ENCODE measurements at regions not wholly inside any gene's neighbourhood (a gene's known extent, or its start where the extent isn't known, plus 50 kb on each side); places are given as distances from the start of the nearest gene placed in this dataset.

DNA sequence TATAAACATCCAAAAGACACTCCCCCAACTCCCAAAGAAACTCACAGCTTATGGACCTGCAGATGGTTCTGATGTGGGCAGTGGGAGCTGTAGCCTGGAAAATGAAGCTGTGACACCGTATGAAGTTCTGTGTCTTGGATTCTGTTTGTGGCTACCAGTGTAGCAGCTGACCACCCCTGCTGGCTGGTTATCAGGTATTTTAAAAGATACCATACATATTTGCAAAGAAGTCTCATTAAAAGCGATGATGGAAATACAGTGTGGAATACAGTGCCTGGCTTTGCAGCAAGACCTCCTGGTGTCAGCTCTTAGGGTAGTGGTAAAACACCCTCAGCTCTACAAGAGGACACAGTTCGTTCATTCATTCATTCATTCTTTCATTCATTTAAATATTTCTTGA, 194.3 kb upstream of the PRKCQ start:
- no peak for DNase-seq (ENCODE audit: low read depth in 3 of 3)

DNA sequence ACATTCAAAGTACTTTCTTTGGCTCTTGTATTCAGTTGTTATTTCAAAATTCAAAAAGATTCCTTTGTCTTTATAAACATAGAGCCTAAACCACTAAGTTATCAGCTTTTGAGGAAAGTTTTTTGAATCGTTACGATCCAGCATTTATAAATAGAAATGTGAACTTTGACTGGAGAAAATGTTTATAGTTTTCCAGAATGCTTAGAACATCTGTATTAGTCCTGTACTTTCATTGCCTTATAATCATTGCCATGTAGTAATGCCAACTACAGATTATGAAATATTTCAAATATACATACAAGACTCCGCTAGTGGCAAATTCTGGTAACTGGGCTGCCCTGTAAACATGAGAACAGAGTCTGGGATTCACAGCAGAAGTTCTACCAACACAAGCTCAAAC, 191.3 kb upstream of the PRKCQ start:
- no peak for DNase-seq (ENCODE audit: low read depth in 3 of 3)

DNA sequence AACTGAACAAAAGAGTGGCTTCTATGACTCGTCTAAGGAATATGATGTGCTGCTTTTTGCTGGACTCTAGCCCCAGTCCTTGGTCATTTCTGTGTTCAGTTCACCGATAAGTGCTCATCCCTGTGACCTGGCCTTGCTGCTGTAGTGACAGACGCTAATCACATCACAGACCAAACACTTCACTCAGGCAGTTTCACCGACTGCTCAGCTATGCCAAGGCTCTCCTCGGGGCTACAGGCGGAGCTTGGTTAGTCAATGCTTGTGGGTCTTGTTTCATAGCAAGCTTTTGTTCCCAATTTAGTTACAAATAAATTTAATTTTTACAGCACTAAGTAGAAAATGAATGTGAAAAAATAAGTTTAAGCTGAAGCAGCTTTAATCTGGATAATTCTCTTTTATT, 190.8 kb upstream of the PRKCQ start:
- DNase-seq (ENCODE audit: low read depth in 3 of 3), result no peak

DNA sequence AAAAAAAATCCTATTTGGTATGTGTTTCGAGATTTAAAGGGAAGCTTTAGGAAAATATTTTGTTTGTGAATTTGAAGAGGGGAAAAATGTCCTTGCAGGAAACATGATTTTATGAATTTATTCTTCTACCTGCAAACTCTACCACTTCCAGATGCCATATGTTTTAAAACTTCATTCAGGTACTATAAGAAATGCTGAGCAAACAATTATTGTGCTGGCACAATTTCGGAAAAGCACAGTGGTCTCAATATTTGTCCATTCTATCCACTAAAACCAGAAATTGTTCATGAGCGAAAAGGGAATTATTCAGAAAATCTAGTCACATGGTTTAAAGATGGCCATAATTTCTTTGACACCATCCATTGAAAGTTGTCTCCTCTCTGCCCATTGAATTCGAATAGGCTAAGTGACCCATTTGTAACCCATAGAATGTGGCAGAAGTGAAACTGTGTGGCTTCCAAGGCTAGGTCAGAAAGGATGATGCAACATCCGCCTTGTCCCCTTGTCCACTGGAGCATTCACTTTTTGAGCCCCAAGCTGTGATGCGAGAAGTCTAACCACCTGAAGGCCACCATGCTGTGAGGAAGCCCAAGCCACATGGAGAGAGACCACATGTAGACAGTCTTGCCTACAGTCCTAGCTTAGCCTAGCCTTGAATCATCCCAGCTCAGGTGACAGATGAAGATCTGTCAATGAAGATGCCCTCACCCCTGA, 189.8 kb upstream of the PRKCQ start:
- no peak for DNase-seq (ENCODE audit: low read depth in 3 of 3)

DNA sequence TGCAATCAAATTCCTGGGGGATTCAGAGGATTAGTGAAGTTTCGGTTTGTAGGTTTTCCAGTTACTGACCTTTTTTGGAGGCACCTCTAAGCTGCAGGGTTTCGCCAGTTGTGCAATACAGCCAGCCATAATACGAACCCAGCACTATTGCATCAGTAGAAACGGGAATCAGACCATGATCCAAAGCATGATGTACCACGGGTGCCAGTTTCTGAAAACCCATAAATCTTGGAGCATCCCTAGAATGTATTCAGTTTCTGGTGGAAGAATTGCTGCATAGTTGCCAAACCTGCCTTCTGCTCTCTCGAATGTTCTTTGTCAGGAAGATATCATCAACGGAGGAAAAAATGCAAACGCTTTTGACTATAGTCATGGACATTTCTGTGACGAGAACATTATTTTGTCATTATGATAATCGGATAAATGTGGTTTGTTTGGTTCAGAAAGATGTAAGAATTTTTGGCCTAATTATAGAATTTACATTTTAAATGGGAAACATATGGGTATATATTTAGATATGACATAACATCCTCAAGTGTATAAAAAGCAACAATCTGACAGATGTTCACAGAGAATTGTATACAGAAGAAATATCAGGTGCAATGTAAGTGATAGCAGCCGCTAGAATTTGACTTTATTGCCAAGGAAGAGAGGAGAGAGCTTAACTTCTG, 186.2 kb upstream of the PRKCQ start:
- no peak for DNase-seq (ENCODE audit: low read depth in 3 of 3)

DNA sequence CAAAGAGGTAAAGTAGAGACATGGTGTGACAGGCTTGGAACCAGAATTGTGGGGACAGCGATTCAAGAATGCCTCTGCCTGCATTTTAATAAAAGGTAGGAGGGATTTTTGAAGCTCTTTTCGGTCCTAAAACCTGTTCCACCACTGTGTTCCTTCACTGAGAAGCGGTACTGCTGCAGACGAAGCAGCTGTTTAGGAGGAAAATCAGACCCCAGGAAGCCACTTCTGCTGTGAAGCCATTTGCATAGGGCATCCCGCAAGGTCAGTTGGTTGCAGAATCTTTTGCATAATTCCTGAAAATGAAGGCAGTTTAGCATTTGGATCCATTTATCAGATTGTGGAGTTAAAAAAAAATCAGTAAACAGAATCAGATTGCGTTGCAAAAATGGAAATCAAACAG, 183.3 kb upstream of the PRKCQ start:
- DNase-seq (ENCODE audit: low read depth in 3 of 3), result no peak

DNA sequence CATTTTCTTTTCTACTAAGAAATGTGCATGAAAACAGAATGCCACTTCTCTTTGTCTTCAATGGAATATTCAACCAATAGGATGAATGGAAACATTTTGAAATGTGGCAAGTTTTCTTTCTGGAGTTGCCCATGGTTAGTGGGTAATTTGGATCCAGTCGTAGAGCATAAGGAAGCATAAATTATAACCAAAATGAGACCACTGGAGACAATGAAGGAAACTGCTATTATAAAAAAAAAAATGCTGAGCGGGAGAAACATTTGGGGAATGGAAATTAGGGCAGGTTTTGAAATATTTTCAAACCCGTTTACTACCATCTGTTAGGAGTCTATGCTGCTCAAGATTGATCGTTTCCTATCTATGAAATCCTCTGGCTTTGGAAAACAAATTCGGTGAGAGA, 182.9 kb upstream of the PRKCQ start:
- no peak for DNase-seq (ENCODE audit: low read depth in 3 of 3)

DNA sequence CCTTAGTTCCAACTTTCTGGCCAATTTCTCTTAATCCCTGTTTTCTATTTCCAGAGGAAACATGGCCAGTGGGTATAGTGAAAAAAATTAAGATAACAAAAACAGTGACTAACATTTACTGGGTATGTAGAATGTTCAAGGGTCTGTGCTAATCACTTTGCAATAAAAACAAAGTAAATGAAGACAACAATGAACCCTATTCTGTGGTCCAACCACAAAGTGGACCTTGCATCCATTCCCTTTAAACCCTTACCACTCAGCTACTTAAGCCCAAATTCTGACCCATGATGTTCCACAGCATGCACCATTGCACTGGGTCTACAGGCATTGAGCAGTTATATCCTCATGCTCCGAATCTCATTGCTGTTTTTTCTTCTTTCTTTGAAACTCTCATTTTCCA, 179.9 kb upstream of the PRKCQ start:
- DNase-seq (ENCODE audit: low read depth in 3 of 3), result no peak

DNA sequence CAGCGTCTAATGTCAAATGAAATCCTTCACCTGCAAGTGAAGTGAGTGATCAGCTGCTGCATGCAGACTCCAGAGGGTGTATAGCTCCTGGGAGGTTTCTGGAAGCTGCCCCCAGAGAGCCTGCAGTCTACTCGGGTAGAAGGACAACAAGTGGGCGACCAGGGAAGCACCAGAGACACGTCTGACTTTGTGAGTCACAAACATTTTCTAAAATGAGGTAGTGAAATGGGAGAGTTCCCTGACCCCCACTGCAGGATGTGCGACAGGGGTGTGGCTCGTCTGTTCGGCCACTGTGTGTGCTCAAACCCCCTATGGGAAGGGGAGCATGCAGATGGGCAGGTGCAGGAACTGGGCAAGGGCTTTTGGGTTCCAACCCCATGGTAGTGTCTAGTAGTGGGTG, 177.1 kb upstream of the PRKCQ start:
- no peak for DNase-seq (ENCODE audit: low read depth in 3 of 3)

DNA sequence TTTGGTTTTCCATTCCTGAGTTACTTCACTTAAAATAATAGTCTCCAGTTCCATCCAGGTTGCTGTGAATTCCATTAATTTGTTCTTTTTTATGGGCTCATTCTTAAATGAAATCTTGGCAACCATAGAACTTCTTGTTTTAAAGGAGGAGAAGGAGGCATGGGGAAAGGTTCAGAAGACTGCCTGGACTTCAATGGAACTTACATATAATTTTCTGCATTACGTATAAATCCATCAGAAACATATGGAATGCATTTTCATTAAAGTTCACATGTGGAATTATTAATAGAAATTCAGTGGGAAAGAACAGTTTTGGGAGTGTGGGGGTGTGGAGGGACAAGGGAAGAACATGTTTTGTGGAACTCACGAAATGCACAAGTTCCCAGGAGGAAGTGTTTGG, 176.6 kb upstream of the PRKCQ start:
- DNase-seq (ENCODE audit: low read depth in 3 of 3), result no peak

DNA sequence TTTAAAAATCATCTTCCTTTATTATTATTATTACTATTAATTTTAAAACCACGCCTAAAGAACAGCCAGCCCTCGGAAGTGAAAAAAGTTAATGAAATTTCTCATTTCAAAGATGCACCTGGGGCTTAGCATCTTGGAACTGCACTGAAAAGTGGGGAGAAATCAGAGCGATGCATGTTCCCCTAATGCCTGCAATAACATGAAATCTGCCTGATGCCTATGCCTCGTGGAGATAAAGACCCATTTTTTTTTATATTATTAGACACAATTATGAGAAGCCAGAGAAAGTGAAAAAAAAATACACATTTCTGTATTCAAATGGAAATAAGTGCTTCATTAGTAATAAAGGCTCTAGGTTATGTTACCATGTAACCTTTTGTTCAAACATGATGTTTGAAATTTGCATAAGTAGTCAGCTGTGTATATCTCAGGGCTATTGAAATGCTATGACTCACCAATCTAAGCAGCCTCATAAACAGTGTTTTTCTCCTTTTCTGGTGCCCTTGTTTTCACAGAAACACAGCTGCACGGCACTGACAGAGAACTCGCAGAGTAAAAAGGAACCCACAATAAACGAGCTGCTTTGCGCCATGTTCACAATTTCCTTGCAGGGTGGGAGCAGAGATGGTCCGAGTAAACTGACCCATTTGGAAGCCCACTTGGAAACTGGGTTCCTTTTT, 175.8 kb upstream of the PRKCQ start:
- no peak for DNase-seq (ENCODE audit: low read depth in 3 of 3)

DNA sequence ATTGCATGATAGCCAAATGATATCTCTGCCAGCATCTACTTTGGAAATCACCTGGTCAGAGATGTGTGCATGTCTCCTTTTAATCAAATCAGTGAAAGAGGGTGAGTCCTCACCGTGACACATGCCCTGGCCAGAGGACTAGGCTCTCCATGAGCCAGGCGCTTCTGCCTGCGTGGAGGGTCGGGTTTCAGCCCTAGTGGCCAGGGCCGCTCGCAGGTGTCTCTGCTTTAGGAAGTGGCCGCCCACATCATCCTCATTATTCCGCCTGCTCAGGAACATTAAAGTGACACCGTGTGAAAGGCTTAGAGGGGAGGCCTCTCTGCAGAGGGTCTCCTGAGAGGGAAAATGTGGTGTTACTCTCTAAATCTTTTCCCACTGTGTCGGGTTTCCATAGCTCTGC, 173.6 kb upstream of the PRKCQ start:
- DNase-seq (ENCODE audit: low read depth in 3 of 3), result no peak

DNA sequence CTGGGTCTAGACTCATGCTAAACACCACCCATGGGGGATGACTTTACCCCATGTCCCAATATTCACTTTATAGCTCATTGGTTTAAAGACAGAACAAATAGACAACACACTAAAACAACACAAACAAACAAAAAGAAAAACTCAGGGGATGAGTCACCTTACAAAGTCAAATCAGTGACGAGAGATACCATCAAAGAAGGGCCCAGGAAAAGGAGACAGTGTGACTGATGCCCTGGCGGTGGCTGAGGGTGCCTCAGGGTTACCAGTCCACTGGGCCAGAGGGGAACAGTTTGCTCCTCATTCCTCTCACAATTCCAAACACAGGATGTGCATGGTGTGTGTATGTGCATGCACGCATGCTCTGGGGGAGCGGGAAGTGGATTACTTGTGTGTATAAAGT, 171.3 kb upstream of the PRKCQ start:
- DNase-seq (ENCODE audit: low read depth in 3 of 3), result no peak

DNA sequence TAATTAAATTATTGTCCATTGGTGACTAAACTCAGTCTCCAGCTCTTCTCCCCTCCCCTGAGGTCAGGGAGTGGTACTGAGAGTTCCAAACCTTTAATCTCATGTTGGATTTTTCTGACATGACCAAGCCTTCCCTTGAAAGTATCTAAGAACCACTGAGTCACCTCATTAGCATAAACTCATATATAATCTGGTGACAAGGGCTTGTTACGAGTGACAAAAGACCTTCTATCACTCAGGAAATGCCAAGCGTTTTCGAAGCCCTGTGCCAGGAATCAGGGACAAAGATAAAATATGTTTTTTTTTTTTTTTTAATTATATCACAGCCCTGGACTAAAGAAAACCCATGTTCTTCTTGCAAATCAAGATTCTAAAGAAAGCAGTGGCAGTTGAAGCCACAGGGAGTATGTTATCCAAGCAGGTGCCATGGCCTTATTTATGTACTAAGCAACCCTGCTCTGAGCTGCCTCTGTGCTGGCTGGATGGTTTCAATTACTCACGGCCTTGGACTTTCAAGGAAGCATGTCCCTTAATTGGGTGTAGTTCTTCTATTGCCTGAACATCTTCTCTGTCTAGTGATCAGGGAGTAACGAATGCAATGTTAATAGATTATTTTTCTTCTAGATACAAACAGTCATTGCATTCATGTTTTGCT, 169.0 kb upstream of the PRKCQ start:
- DNase-seq (ENCODE audit: low read depth in 3 of 3), result no peak

DNA sequence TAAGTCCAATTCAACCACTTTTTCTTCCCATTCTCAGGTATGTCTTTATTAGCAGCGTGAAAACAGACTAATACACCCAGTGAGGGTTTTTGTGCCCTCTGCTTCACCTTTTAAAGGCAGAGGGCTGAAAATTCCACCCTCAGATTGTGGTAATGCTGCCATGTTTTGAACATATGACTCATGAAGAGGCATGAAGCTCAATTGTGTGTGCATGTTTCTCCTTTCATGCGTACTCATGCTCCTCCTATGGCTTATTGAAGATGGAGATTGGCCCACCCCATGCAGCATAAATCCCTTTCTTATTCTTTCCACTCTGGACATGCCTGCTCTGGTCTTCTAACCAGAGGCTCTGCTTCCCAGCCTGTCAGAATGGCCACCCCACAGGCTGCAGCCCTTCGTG, 168.0 kb upstream of the PRKCQ start:
- DNase-seq (ENCODE audit: low read depth in 3 of 3), result no peak

DNA sequence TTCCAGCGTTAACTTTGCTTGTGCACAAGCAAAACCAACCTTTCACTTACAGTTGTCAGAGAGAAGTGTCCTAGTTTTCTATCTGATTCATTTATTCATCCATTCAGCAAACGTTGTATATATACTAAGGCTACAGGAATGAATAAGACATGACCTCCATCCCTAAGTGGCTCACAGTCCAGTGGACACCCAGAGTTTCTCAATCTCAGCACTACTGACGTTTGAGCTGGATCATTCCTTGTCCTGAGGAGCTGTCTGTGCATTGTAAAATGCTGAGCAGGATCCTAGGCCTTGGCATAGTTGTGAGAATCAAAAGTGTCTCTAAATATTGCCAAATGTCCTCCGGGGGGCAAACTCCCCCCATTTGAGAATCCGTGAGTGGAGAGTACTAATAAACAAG, 166.7 kb upstream of the PRKCQ start:
- no peak for DNase-seq (ENCODE audit: low read depth in 3 of 3)

DNA sequence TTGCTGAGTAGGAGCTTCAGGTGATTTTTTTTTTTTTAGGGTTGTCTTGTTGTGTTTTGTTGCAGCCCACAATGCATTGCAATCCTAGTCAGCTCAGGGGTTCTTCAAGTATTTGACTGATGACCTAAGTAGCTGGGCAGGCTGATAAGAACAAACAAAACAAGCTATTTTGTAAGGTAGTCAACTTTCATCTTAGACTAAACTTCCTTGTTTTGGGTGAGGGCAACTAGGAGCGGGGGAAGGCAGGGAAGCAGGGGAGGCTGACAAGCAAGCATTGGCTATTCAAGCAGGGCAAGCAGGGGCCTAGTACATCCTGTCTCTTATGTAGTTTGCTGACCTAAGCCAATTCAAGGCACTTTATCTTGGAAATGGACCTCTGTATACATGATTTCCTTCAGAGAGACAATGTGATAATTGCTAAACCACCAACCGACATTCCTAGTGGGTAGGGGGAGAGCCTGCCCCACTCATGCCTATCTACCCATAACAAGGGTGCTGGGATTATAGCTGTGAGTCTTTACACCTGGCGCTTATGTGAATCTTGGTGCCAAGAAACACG, 163.3 kb upstream of the PRKCQ start:
- no peak for DNase-seq (ENCODE audit: low read depth in 3 of 3)

DNA sequence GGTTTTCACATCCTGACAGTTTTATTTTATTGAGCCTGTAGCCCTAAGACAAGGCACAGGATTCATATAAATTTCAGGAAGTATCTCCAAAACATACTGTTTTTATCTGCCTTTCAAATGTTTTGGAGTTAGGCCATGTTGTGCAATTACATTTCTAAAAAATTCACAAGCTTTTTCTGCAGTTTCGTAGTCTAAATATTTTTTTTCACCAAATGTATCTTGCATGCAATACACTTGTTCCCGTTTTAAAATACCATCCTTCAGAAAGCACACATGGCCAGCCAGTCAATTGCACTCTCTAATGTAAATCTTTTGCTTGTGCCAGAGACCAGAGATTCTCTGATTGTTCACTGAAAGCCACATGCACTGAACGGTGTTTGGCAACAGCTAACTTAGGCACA, 161.5 kb upstream of the PRKCQ start:
- no peak for DNase-seq (ENCODE audit: low read depth in 3 of 3)

DNA sequence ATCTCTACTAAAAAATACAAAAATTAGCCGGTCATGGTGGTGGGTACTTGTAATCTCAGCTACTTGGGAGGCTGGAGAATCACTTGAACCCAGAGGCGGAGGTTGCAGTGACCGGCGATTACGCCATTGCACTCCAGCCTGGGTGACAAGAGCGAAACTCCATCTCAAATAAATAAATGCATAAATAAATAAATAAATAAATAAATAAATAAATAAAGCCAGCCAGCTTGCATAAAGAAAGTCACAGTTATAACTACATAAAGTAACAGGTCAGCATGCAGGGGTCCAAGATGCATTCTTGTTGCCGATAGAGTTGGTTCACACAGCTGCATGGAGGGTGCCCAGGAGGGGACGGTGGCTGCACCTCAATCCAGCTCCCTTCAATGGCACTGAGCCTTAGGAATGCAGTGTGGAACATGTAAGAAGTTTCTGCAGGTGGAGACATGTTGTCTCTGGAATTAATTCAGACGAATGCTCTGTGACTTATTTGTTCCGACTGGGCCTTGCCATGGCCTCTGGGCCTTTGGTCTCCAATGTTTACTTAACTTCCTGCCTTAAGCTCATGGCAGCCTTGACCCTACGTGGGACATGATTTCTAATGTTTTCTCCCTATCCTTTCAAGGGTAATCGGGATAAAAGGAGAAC, 159.6 kb upstream of the PRKCQ start:
- DNase-seq (ENCODE audit: low read depth in 3 of 3), result no peak

DNA sequence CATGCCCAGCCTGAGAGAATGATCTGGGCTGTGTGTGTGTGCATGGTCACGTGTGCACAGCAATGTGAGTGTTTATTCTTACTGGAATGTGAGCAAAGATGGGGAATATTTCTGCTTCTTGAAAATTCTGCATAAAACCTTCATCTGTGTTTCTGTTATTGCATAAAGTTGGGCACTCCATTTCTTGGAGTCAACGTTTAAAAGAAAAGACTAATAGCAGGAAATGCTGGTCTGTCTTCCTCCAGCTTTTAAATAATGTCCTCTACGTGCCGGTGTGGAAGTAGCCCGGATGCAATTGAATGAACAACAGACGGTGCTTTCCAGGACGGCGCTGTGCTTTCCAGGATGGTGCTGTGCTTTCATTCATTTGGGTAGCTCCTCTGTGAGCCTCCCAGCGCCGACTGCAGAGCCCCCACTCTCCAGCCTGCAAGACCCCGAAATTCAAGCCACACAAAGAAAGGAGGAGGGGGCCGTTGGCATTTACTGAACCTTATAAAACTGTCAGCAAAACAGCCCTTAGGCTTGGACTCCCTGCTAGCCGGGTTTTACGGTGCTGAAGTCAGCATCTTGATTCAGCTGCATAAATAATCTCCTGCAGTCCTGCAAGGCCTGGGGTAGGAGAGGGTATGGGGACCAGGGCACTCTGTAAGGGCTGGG, 158.2 kb upstream of the PRKCQ start:
- no peak for DNase-seq (ENCODE audit: low read depth in 3 of 3)

DNA sequence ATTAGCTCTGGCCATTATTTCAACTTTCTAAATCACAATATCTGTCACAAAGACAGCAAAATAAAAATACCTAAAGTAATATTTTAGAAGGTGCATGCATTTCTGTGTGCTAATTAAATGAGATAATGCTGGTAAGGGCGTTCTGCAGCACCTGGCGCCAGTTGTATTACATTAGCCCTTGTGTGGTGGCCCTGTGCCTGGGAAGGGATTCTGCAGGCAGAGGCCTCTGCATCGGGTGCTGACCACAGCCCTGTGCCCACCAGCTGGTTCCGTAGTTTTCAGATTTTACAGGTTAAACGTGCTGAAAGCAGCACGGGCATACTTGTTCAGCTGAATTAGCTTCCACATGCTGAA, 157.7 kb upstream of the PRKCQ start:
- no peak for DNase-seq (ENCODE audit: low read depth in 3 of 3)
